Sigmoid colon (tissue), 4 donors: ENCODE measurements at regions not wholly inside any gene's neighbourhood (a gene's known extent, or its start where the extent isn't known, plus 50 kb on each side); places are given as distances from the start of the nearest gene placed in this dataset.

Source experiments
- CTCF ChIP-seq, 4 experiments: fragments of 450-650 bp in 3 of 4; fragments of 200-600 bp in 1 of 4; IDR thresholded peaks; one replicate each; pipeline ENCODE4 v1.5.1; 2016 to 2019; ENCODE audit warnings: antibody characterized with exemption in 4 of 4, mild to moderate bottlenecking in 3 of 4, moderate library complexity in 2 of 4
- EP300 ChIP-seq, 4 donors: sonication (generic); formaldehyde crosslinking; IDR thresholded peaks; one replicate each; pipeline ENCODE4 v1.6.1; 2017; ENCODE audit warnings: antibody characterized with exemption in 4 of 4
- POLR2AphosphoS5 ChIP-seq, 4 donors: sonication (generic); formaldehyde crosslinking; IDR thresholded peaks; one replicate each; pipeline ENCODE4 v1.6.1; 2017; ENCODE audit warnings: antibody characterized with exemption in 4 of 4

DNA sequence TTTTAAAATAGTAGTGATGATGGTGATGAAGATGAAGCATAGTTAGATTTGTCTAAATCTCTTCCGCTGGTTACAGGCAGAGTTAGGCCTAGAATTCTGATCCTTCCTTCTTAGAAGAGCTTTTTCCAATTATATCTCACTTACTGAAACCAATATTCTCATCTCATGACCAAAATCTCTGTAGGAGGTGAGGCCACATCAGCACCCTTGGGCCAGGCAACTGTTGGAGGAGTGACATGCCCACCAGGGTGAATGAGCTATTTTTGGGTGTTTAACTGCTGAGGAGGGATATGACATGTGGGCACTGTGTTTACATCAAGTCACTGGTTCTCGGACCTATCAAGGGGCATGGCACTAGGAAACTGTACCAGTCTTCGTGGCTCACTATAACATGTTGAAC, 102.2 kb upstream of the SLC24A3 start:
- TF ChIP-seq CTCF (IDR thresholded peaks at IDR 0.05) (no peak), EP300 (IDR thresholded peaks at IDR 0.05) (no peak), POLR2AphosphoS5 (IDR thresholded peaks at IDR 0.05) (no peak)
